DND-41 (cell line): ENCODE measurements at regions not wholly inside any gene's neighbourhood (a gene's known extent, or its start where the extent isn't known, plus 50 kb on each side); places are given as distances from the start of the nearest gene placed in this dataset.

Experiments used
- ATAC-seq: fragments of 200-7000 bp; cut with Tn5 transposase; 3 replicates; pipeline ENCODE4 v1.9.1; 2021; ENCODE audit warnings: low read depth; ENCODE audit not compliant: insufficient read depth
- DNase-seq: peaks from one replicate; pipeline ENCODE4 v3.0.0-alpha.2; 2020
- H2AFZ ChIP-seq: 2 replicates; pipeline ENCODE4 v1.6.0; 2012; ENCODE audit warnings: low read depth, low read length
- H3K27ac ChIP-seq: 2 replicates; pipeline ENCODE4 v1.5.1; 2012; ENCODE audit warnings: low read length, inconsistent platforms
- H3K27me3 ChIP-seq: fragments of 200-600 bp; sonication (generic); 2 replicates; pipeline ENCODE4 v1.6.0; 2012; ENCODE audit warnings: low read length, mild to moderate bottlenecking, inconsistent platforms; ENCODE audit not compliant: insufficient read depth, poor library complexity
- H3K36me3 ChIP-seq: 2 replicates; pipeline ENCODE4 v1.5.1; 2012; ENCODE audit warnings: low read length, inconsistent platforms; ENCODE audit not compliant: insufficient read depth
- H3K4me1 ChIP-seq: 2 replicates; pipeline ENCODE4 v1.5.1; 2012; ENCODE audit warnings: mild to moderate bottlenecking, low read length; ENCODE audit not compliant: insufficient read depth
- H3K4me2 ChIP-seq: 2 replicates; pipeline ENCODE4 v1.6.0; 2012; ENCODE audit warnings: mild to moderate bottlenecking, moderate library complexity, low read length, inconsistent platforms; ENCODE audit not compliant: insufficient read depth
- H3K4me3 ChIP-seq, 2 experiments: fragments of 200-600 bp in 1 of 2; shearing (Covaris generic) in 1 of 2; 2 replicates each; pipeline ENCODE4 v1.5.1; 2012 to 2016; ENCODE audit warnings: inconsistent platforms in 2 of 2, low read length in 2 of 2, mild to moderate bottlenecking in 2 of 2, low read depth in 1 of 2, moderate library complexity in 1 of 2
- H3K79me2 ChIP-seq: 2 replicates; pipeline ENCODE4 v1.6.0; 2012; ENCODE audit warnings: low read length, inconsistent platforms; ENCODE audit not compliant: insufficient read depth
- H3K9ac ChIP-seq: 2 replicates; pipeline ENCODE4 v1.6.0; 2012; ENCODE audit warnings: low read depth, mild to moderate bottlenecking, inconsistent platforms, low read length, moderate library complexity
- H3K9me3 ChIP-seq: 2 replicates; pipeline ENCODE4 v1.5.1; 2012; ENCODE audit warnings: low read length, moderate library complexity, mild to moderate bottlenecking, inconsistent platforms; ENCODE audit not compliant: insufficient read depth, severe bottlenecking
- H4K20me1 ChIP-seq: 2 replicates; pipeline ENCODE4 v1.6.0; 2012; ENCODE audit warnings: low read length; ENCODE audit not compliant: insufficient read depth
- EZH2 ChIP-seq: IDR thresholded peaks from 3 replicates; pipeline ENCODE4 v1.6.1; 2012; ENCODE audit warnings: borderline replicate concordance, low read depth, mild to moderate bottlenecking, moderate library complexity, low read length, inconsistent platforms; ENCODE audit not compliant: severe bottlenecking
- TF ChIP-seq, protein P1 (sequence below): IDR thresholded peaks from 2 replicates; pipeline ENCODE4 v1.5.1; 2012; ENCODE audit warnings: borderline replicate concordance, low read length, moderate library complexity, mild to moderate bottlenecking; ENCODE audit not compliant: poor library complexity, severe bottlenecking; ENCODE audit errors: extremely low read depth

DNA sequence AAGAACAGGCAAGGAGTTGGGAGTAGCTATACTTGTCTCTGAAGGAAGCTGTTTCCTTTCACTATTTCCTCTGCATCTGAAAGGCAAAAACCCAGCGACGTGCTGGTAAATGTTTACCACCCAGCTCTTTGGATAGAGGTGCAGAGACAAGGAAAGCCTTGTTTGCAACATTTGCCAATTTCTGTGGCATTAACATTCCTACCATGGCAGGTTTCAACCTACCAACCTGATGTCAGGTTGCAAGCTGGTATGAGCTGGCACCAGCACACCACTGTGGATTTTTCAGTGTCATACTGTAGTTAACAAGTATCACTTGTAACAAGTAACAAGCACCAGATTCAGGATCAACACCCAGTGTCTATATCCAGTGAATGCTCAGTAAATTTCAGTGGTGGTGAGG is 294.8 kb upstream of the TMPO start:
- ATAC-seq: no peak
- H3K9ac ChIP-seq: no peak overlapping the region

DNA sequence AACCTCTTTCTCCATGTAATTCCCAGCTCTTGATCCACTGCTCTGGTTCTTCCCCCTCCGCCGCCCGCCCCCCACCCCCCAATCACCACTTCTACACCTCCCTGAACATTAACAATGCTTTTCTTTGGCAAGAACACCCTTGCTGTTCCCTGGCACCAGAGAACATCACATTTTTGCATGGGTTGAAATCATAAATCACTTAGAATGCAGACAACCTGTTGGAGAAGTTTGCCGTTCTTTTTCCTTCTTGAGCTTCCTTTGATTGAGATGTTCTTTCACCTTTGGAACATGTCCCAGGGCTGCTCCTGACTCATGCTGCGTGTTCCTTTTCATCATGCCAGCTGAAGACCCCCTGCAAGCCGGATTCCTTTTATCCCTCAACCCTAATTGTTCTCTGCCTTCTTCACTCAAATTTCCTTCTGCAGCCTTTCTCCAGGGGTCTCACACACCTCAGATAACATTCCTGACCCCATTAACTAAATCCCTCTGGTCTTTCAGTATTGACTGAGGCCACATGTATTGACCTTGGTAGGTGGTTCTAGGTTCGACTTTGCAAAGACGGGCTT is 294.1 kb upstream of the TMPO start:
- Histone ChIP-seq H4K20me1 (no peaks in the 10 kb centered on the region), H3K9ac (no peak overlapping the region), H3K4me3 (no peak overlapping the region), H3K4me1 (no peaks in the 10 kb centered on the region), H2AFZ (no peak overlapping the region), H3K79me2 (no peaks in the 10 kb centered on the region), H3K27me3 (peaks cover 7% of the 10 kb centered on the region), H3K36me3 (no peaks in the 10 kb centered on the region), H3K4me2 (no peak overlapping the region), H3K9me3 (no peaks in the 10 kb centered on the region), H3K27ac (no peak overlapping the region)
- DNase-seq (no peak), ATAC-seq (no peak)
- TF ChIP-seq EZH2: no peak
- TF ChIP-seq, protein P1, sequence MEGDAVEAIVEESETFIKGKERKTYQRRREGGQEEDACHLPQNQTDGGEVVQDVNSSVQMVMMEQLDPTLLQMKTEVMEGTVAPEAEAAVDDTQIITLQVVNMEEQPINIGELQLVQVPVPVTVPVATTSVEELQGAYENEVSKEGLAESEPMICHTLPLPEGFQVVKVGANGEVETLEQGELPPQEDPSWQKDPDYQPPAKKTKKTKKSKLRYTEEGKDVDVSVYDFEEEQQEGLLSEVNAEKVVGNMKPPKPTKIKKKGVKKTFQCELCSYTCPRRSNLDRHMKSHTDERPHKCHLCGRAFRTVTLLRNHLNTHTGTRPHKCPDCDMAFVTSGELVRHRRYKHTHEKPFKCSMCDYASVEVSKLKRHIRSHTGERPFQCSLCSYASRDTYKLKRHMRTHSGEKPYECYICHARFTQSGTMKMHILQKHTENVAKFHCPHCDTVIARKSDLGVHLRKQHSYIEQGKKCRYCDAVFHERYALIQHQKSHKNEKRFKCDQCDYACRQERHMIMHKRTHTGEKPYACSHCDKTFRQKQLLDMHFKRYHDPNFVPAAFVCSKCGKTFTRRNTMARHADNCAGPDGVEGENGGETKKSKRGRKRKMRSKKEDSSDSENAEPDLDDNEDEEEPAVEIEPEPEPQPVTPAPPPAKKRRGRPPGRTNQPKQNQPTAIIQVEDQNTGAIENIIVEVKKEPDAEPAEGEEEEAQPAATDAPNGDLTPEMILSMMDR: no peak

More for the DNA sequence above, 294.8 kb upstream of the TMPO start:
- no peaks in the 10 kb centered on the region for H3K79me2 ChIP-seq
- no peaks in the 10 kb centered on the region for H4K20me1 ChIP-seq
- no peaks in the 10 kb centered on the region for H3K9me3 ChIP-seq
- H3K4me2 ChIP-seq: no peak overlapping the region
- H3K36me3 ChIP-seq: no peaks in the 10 kb centered on the region
- H2AFZ ChIP-seq: no peak overlapping the region
- peaks cover 7% of the 10 kb centered on the region for H3K27me3 ChIP-seq
- no peak overlapping the region for H3K27ac ChIP-seq
- H3K4me1 ChIP-seq: no peaks in the 10 kb centered on the region
- DNase-seq: no peak
- no peak for TF ChIP-seq EZH2
- TF ChIP-seq, protein P1: no peak
- no peak overlapping the region for H3K4me3 ChIP-seq

DNA sequence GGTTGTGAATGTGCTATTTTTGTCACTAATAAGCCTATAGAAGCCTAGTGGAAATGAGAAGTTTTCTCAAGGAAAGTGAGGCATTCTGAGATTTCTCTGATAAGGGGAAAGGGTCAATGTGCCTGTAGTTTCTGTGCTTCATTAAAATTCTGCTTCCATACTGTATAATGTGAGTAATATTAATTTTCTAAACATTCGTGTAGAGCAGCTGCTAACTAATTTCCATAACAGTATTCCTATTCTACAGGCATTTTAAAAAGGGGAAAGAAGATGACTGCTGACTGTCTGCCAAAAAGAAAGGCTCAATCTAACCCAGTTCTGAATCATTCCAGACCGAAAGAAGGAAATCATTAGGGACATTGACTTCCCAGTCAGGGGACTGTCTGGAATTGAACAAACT is 293.3 kb upstream of the TMPO start:
- ATAC-seq (no peak), DNase-seq (no peak)
- Histone ChIP-seq H3K4me2 (no peak overlapping the region), H3K9ac (no peak overlapping the region), H2AFZ (no peak overlapping the region), H3K9me3 (no peaks in the 10 kb centered on the region), H3K79me2 (no peaks in the 10 kb centered on the region), H3K27me3 (peaks cover 7% of the 10 kb centered on the region), H4K20me1 (no peaks in the 10 kb centered on the region), H3K4me1 (no peaks in the 10 kb centered on the region), H3K27ac (no peak overlapping the region), H3K4me3 (no peak overlapping the region), H3K36me3 (no peaks in the 10 kb centered on the region)
- no peak for TF ChIP-seq EZH2
- TF ChIP-seq, protein P1: no peak
